ENCODE measurements at regions not wholly inside any gene's neighbourhood (a gene's known extent, or its start where the extent isn't known, plus 50 kb on each side); places are given as distances from the start of the nearest gene placed in this dataset.

GRCh38 chr15:87706001-87706400 is 550.5 kb downstream of the NTRK3 start:
- TF ChIP-seq CTCF (IDR thresholded peaks at IDR 0.05) (no peak), EZH2 (IDR thresholded peaks at IDR 0.05) (no peak)

All from neural progenitor cell (in vitro differentiated cells).